ENCODE measurements at regions not wholly inside any gene's neighbourhood (a gene's known extent, or its start where the extent isn't known, plus 50 kb on each side); places are given as distances from the start of the nearest gene placed in this dataset.

DNA sequence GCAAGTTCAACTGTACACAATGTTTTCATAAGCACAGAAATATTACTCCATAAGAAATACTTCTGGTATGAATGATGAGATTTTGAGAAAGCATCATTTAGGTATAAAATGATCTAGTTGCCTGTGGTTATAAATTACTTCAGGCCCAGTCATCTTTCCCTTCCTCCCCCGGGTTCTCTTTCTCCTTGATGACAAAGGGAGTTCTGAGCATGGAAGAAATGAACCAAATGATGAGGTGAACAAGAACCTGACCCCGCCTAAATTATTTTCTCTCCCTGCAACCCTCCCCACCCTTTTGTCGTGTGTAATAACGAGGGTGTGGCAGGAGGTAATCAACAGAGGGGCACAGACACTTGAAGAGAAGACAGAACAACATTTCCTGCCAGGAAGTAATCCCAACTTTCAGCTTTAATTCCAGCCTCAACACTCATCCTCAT lies 319.6 kb upstream of the SP8 start:
- Mint-ChIP-seq H3K4me3 (no peak overlapping the region), H3K4me1 (peaks cover 2% of the 10 kb centered on the region), H3K36me3 (no peaks in the 10 kb centered on the region), H3K27me3 (ENCODE audit: low read depth) (no peaks in the 10 kb centered on the region), H3K27ac (no peak overlapping the region), H3K9me3 (no peaks in the 10 kb centered on the region)
- no peak for DNase-seq (ENCODE audit: low spot score)
- no peak for ATAC-seq
- CTCF ChIA-PET, result no interaction called here
- POLR2A ChIA-PET, result no interaction called here
- no peak for TF ChIP-seq EMX1 (CRISPR knock-in tag; IDR thresholded peaks at IDR 0.05)
- TF ChIP-seq NR3C1 (CRISPR knock-in tag; conservative IDR thresholded peaks at IDR 0.05; ENCODE audit: low read depth), result no peak
- TF ChIP-seq, protein P1, sequence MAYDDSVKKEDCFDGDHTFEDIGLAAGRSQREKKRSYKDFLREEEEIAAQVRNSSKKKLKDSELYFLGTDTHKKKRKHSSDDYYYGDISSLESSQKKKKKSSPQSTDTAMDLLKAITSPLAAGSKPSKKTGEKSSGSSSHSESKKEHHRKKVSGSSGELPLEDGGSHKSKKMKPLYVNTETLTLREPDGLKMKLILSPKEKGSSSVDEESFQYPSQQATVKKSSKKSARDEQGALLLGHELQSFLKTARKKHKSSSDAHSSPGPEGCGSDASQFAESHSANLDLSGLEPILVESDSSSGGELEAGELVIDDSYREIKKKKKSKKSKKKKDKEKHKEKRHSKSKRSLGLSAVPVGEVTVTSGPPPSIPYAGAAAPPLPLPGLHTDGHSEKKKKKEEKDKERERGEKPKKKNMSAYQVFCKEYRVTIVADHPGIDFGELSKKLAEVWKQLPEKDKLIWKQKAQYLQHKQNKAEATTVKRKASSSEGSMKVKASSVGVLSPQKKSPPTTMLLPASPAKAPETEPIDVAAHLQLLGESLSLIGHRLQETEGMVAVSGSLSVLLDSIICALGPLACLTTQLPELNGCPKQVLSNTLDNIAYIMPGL (CRISPR knock-in tag; IDR thresholded peaks at IDR 0.05), result no peak
- TF ChIP-seq SOX15 (CRISPR knock-in tag; IDR thresholded peaks at IDR 0.05), result no peak
- TF ChIP-seq, protein P2, sequence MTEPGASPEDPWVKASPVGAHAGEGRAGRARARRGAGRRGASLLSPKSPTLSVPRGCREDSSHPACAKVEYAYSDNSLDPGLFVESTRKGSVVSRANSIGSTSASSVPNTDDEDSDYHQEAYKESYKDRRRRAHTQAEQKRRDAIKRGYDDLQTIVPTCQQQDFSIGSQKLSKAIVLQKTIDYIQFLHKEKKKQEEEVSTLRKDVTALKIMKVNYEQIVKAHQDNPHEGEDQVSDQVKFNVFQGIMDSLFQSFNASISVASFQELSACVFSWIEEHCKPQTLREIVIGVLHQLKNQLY (CRISPR knock-in tag; IDR thresholded peaks at IDR 0.05), result no peak
- TF ChIP-seq, protein P3, sequence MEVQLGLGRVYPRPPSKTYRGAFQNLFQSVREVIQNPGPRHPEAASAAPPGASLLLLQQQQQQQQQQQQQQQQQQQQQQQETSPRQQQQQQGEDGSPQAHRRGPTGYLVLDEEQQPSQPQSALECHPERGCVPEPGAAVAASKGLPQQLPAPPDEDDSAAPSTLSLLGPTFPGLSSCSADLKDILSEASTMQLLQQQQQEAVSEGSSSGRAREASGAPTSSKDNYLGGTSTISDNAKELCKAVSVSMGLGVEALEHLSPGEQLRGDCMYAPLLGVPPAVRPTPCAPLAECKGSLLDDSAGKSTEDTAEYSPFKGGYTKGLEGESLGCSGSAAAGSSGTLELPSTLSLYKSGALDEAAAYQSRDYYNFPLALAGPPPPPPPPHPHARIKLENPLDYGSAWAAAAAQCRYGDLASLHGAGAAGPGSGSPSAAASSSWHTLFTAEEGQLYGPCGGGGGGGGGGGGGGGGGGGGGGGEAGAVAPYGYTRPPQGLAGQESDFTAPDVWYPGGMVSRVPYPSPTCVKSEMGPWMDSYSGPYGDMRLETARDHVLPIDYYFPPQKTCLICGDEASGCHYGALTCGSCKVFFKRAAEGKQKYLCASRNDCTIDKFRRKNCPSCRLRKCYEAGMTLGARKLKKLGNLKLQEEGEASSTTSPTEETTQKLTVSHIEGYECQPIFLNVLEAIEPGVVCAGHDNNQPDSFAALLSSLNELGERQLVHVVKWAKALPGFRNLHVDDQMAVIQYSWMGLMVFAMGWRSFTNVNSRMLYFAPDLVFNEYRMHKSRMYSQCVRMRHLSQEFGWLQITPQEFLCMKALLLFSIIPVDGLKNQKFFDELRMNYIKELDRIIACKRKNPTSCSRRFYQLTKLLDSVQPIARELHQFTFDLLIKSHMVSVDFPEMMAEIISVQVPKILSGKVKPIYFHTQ (CRISPR knock-in tag; IDR thresholded peaks at IDR 0.05), result no peak
- no peak for TF ChIP-seq FOXK1 (CRISPR knock-in tag; IDR thresholded peaks at IDR 0.05)

DNA sequence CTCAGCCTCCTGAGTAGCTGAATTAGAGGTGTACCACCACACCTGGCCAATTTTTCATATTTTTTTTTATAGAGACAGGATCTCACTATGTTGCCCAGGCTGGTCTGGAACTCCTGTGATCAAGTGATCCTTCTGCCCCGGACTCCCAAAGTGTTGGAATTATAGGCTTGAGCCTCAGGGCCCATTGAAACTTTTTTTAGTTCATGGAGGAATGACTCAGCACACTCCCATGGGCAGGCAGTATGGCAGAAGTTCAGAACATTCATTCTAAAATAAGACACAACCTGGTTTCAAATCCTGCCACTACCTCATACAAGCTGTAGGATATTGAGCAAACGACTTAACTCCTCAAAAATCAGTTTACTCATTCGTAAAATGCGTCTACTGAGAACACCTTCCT lies 320.4 kb upstream of the SP8 start:
- DNase-seq (ENCODE audit: low spot score) (no peak), ATAC-seq (no peak)
- CTCF ChIA-PET, result no interaction called here
- H3K36me3 Mint-ChIP-seq, result no peaks in the 10 kb centered on the region
- H3K27ac Mint-ChIP-seq, result no peak overlapping the region
- POLR2A ChIA-PET, result no interaction called here
- H3K4me3 Mint-ChIP-seq, result no peak overlapping the region
- no peaks in the 10 kb centered on the region for H3K9me3 Mint-ChIP-seq
- peaks cover 5% of the 10 kb centered on the region for H3K4me1 Mint-ChIP-seq
- H3K27me3 Mint-ChIP-seq (ENCODE audit: low read depth), result no peaks in the 10 kb centered on the region
- TF ChIP-seq GTF2I (CRISPR knock-in tag; conservative IDR thresholded peaks at IDR 0.05), result no peak
- no peak for TF ChIP-seq RORB (CRISPR knock-in tag; IDR thresholded peaks at IDR 0.05)
- TF ChIP-seq, protein P4, sequence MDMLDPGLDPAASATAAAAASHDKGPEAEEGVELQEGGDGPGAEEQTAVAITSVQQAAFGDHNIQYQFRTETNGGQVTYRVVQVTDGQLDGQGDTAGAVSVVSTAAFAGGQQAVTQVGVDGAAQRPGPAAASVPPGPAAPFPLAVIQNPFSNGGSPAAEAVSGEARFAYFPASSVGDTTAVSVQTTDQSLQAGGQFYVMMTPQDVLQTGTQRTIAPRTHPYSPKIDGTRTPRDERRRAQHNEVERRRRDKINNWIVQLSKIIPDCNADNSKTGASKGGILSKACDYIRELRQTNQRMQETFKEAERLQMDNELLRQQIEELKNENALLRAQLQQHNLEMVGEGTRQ (CRISPR knock-in tag; IDR thresholded peaks at IDR 0.05), result no peak
- TF ChIP-seq ZNF317 (CRISPR knock-in tag; IDR thresholded peaks at IDR 0.05; ENCODE audit: borderline replicate concordance, low read depth), result no peak
- TF ChIP-seq PRRX2 (CRISPR knock-in tag; IDR thresholded peaks at IDR 0.05), result no peak
- TF ChIP-seq ZNF416 (CRISPR knock-in tag; IDR thresholded peaks at IDR 0.05), result no peak
- TF ChIP-seq, protein P5, sequence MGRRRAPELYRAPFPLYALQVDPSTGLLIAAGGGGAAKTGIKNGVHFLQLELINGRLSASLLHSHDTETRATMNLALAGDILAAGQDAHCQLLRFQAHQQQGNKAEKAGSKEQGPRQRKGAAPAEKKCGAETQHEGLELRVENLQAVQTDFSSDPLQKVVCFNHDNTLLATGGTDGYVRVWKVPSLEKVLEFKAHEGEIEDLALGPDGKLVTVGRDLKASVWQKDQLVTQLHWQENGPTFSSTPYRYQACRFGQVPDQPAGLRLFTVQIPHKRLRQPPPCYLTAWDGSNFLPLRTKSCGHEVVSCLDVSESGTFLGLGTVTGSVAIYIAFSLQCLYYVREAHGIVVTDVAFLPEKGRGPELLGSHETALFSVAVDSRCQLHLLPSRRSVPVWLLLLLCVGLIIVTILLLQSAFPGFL (CRISPR knock-in tag; IDR thresholded peaks at IDR 0.05; ENCODE audit: borderline replicate concordance), result no peak
- TF ChIP-seq, protein P6, sequence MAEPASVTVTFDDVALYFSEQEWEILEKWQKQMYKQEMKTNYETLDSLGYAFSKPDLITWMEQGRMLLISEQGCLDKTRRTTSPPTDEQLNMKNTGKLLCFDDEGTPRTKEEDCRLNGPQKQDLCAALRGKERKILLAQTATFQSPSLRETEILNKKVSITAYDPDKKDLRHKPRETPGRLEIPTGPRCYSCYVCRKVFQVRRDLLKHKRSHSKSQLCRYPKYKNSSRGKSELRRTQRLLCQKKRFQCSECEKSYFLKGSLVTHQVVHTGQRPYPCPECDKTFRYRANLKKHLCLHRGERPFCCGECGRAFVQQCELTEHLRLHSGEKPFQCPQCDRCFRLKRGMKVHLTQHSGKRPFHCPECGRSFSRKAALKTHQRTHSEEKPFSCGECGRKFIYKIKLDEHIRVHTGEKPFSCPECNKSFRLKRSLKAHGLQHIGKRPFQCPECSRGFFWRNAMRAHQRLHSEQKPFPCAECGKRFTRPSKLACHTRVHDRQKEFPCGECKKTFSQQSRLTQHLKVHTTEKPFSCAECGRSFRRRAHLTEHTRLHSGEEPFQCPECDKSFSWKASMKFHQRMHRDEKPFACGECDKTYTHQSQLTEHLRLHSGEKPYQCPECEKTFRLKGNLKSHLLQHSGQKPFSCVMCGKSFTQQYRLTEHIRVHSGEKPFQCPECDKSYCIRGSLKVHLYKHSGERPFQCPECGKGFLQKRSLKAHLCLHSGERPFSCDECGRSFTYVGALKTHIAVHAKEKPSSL (CRISPR knock-in tag; conservative IDR thresholded peaks at IDR 0.05), result no peak
- TF ChIP-seq ZNF232 (CRISPR knock-in tag; IDR thresholded peaks at IDR 0.05), result no peak
- no peak for TF ChIP-seq SOX15 (CRISPR knock-in tag; IDR thresholded peaks at IDR 0.05)
- TF ChIP-seq, protein P7, sequence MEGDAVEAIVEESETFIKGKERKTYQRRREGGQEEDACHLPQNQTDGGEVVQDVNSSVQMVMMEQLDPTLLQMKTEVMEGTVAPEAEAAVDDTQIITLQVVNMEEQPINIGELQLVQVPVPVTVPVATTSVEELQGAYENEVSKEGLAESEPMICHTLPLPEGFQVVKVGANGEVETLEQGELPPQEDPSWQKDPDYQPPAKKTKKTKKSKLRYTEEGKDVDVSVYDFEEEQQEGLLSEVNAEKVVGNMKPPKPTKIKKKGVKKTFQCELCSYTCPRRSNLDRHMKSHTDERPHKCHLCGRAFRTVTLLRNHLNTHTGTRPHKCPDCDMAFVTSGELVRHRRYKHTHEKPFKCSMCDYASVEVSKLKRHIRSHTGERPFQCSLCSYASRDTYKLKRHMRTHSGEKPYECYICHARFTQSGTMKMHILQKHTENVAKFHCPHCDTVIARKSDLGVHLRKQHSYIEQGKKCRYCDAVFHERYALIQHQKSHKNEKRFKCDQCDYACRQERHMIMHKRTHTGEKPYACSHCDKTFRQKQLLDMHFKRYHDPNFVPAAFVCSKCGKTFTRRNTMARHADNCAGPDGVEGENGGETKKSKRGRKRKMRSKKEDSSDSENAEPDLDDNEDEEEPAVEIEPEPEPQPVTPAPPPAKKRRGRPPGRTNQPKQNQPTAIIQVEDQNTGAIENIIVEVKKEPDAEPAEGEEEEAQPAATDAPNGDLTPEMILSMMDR (IDR thresholded peaks at IDR 0.05), result no peak
- TF ChIP-seq, protein P8, sequence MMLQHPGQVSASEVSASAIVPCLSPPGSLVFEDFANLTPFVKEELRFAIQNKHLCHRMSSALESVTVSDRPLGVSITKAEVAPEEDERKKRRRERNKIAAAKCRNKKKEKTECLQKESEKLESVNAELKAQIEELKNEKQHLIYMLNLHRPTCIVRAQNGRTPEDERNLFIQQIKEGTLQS (CRISPR knock-in tag; conservative IDR thresholded peaks at IDR 0.05), result no peak
- TF ChIP-seq, protein P9, sequence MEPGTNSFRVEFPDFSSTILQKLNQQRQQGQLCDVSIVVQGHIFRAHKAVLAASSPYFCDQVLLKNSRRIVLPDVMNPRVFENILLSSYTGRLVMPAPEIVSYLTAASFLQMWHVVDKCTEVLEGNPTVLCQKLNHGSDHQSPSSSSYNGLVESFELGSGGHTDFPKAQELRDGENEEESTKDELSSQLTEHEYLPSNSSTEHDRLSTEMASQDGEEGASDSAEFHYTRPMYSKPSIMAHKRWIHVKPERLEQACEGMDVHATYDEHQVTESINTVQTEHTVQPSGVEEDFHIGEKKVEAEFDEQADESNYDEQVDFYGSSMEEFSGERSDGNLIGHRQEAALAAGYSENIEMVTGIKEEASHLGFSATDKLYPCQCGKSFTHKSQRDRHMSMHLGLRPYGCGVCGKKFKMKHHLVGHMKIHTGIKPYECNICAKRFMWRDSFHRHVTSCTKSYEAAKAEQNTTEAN (CRISPR knock-in tag; IDR thresholded peaks at IDR 0.05), result no peak
- TF ChIP-seq, protein P10, sequence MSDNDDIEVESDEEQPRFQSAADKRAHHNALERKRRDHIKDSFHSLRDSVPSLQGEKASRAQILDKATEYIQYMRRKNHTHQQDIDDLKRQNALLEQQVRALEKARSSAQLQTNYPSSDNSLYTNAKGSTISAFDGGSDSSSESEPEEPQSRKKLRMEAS (CRISPR knock-in tag; IDR thresholded peaks at IDR 0.05), result no peak
- no peak for TF ChIP-seq SMAD4 (CRISPR knock-in tag; IDR thresholded peaks at IDR 0.05)
- no peak for TF ChIP-seq NFATC4 (CRISPR knock-in tag; IDR thresholded peaks at IDR 0.05)
